ENCODE measurements at regions not wholly inside any gene's neighbourhood (a gene's known extent, or its start where the extent isn't known, plus 50 kb on each side); places are given as distances from the start of the nearest gene placed in this dataset.

GRCh38 chr15:94970802-94971201 is 739.4 kb downstream of the MCTP2 start:
- TF ChIP-seq POLR2A (IDR thresholded peaks at IDR 0.05; ENCODE audit: low read depth, low read length) (no peak), TAF1 (IDR thresholded peaks at IDR 0.05; ENCODE audit: low read depth, low read length) (no peak), POLR2AphosphoS5 (IDR thresholded peaks at IDR 0.05; ENCODE audit: low read depth, low read length) (no peak), SPI1 (IDR thresholded peaks at IDR 0.05; ENCODE audit: low read depth, low read length) (no peak), PAX5 (IDR thresholded peaks at IDR 0.05; ENCODE audit: insufficient read depth, low read length, severe bottlenecking) (no peak), POU2F2 (IDR thresholded peaks at IDR 0.05; ENCODE audit: low read depth, low read length) (no peak)

All from GM12891 (cell line).